OCI-LY7 (cell line): ENCODE measurements at regions not wholly inside any gene's neighbourhood (a gene's known extent, or its start where the extent isn't known, plus 50 kb on each side); places are given as distances from the start of the nearest gene placed in this dataset.

Experiments
- BruUV-seq: library from RNA; stranded (reverse); fragments of 400-500 nt; replicated peaks from 2 replicates; lab custom pipeline; 2021; lab: Mats Ljungman, UMichigan
- CTCF ChIA-PET: fragments of 300-600 bp; sonication (Branson Sonifier 250); formaldehyde crosslinking; loops from one replicate; lab custom pipeline; 2022; ENCODE audit warnings: antibody characterized with exemption; ENCODE audit not compliant: unreplicated experiment; lab: Charles Lee
- POLR2A ChIA-PET: fragments of 300-600 bp; sonication (Branson Sonifier 250); formaldehyde crosslinking; loops from one replicate; lab custom pipeline; 2022; ENCODE audit warnings: antibody characterized with exemption; lab: Charles Lee
- DNase-seq: peaks from one replicate; pipeline ENCODE4 v3.0.0-alpha.2; 2015; ENCODE audit warnings: low spot score
- H2AFZ ChIP-seq: fragments of 200-600 bp; sonication (generic), shearing (Covaris generic); 2 replicates; pipeline ENCODE4 v1.6.1; 2014; ENCODE audit warnings: mild to moderate bottlenecking, antibody characterized with exemption, low read length, moderate library complexity
- H3K27ac ChIP-seq: fragments of 200-600 bp; sonication (generic); 2 replicates; pipeline ENCODE4 v1.5.1; 2014; ENCODE audit warnings: mixed run types, low read depth, mild to moderate bottlenecking, moderate library complexity, low read length, inconsistent platforms; ENCODE audit not compliant: poor library complexity, severe bottlenecking
- H3K36me3 ChIP-seq: fragments of 200-600 bp; sonication (generic); 2 replicates; pipeline ENCODE4 v1.6.1; 2014; ENCODE audit warnings: mild to moderate bottlenecking, antibody characterized with exemption, low read length, moderate library complexity, mixed read lengths; ENCODE audit not compliant: insufficient read depth
- H3K4me1 ChIP-seq: fragments of 200-600 bp; sonication (generic); 2 replicates; pipeline ENCODE4 v1.5.1; 2014; ENCODE audit warnings: mild to moderate bottlenecking, low read length; ENCODE audit not compliant: insufficient read depth, poor library complexity, severe bottlenecking
- H3K4me2 ChIP-seq: fragments of 200-600 bp; sonication (generic); 2 replicates; pipeline ENCODE4 v1.6.1; 2014; ENCODE audit warnings: mild to moderate bottlenecking, low read length
- H3K4me3 ChIP-seq: fragments of 200-600 bp; sonication (generic); 2 replicates; pipeline ENCODE4 v1.5.1; 2014; ENCODE audit warnings: mild to moderate bottlenecking, low read depth, low read length; ENCODE audit not compliant: poor library complexity, severe bottlenecking
- H3K79me2 ChIP-seq: fragments of 200-600 bp; sonication (generic); 2 replicates; pipeline ENCODE4 v1.6.1; 2016; ENCODE audit warnings: low read depth, mild to moderate bottlenecking, low read length, moderate library complexity, mixed read lengths; ENCODE audit not compliant: insufficient read depth
- H3K9me2 ChIP-seq: fragments of 200-600 bp; sonication (generic); 2 replicates; pipeline ENCODE4 v1.6.1; 2016; ENCODE audit warnings: mild to moderate bottlenecking, low read length, mixed read lengths; ENCODE audit not compliant: insufficient read depth
- H3K9me3 ChIP-seq: fragments of 200-600 bp; sonication (generic); 2 replicates; pipeline ENCODE4 v1.6.1; 2014; ENCODE audit warnings: mild to moderate bottlenecking, mixed run types, low read length, mixed read lengths
- H4K20me1 ChIP-seq: fragments of 200-600 bp; sonication (generic); 2 replicates; pipeline ENCODE4 v1.6.1; 2014; ENCODE audit warnings: mild to moderate bottlenecking, antibody characterized with exemption, low read length, moderate library complexity, mixed read lengths; ENCODE audit not compliant: insufficient read depth
- EZH2phosphoT487 ChIP-seq: fragments of 200-600 bp; sonication (generic); IDR thresholded peaks from 2 replicates; pipeline ENCODE4 v1.6.1; 2018; ENCODE audit warnings: low read depth, borderline replicate concordance, mild to moderate bottlenecking, mixed run types, antibody characterized with exemption, low read length, moderate library complexity, mixed read lengths
- intact Hi-C: fragments of 100-400 bp; cut with micrococcal nuclease; formaldehyde crosslinking; loops from one replicate; pipeline ENCODE4 v1.10.0; 2022; ENCODE audit not compliant: unreplicated experiment
- TF ChIP-seq, protein P1 (sequence below): fragments of 200-600 bp; sonication (generic); conservative IDR thresholded peaks from 2 replicates; pipeline ENCODE4 v1.5.1; 2014; ENCODE audit warnings: mild to moderate bottlenecking, antibody characterized with exemption, low read length, moderate library complexity, mixed read lengths

DNA sequence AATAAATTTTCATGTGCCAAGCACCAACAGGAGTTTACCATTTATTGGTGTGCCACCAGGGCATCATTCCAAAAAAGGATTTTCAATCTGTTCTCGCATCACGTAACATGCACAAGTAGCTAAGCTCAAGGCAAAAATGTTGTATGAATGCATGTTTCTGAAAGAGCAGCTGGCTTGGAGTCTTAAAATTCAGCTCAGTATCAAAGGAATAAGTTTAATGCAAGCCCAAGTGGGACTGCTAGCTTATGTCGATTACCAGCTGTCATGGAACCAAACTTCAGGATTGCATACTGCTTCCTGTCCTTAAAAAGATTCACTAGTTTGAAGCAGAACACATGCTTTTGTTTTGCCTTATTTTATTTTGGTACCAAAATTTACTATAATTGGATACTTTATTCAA is 437.0 kb downstream of the FSCB start:
- H4K20me1 ChIP-seq = no peaks in the 10 kb centered on the region
- H3K27ac ChIP-seq = no peak overlapping the region
- TF ChIP-seq, protein P1, sequence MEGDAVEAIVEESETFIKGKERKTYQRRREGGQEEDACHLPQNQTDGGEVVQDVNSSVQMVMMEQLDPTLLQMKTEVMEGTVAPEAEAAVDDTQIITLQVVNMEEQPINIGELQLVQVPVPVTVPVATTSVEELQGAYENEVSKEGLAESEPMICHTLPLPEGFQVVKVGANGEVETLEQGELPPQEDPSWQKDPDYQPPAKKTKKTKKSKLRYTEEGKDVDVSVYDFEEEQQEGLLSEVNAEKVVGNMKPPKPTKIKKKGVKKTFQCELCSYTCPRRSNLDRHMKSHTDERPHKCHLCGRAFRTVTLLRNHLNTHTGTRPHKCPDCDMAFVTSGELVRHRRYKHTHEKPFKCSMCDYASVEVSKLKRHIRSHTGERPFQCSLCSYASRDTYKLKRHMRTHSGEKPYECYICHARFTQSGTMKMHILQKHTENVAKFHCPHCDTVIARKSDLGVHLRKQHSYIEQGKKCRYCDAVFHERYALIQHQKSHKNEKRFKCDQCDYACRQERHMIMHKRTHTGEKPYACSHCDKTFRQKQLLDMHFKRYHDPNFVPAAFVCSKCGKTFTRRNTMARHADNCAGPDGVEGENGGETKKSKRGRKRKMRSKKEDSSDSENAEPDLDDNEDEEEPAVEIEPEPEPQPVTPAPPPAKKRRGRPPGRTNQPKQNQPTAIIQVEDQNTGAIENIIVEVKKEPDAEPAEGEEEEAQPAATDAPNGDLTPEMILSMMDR = no peak
- TF ChIP-seq EZH2phosphoT487 = no peak
- H3K9me3 ChIP-seq = no peaks in the 10 kb centered on the region
- H2AFZ ChIP-seq = no peak overlapping the region
- no peaks in the 10 kb centered on the region for H3K36me3 ChIP-seq
- ChIA-PET CTCF (no interaction called here), POLR2A (no interaction called here)
- no peaks in the 10 kb centered on the region for H3K9me2 ChIP-seq
- intact Hi-C loops = no loop called here
- no peak overlapping the region for H3K4me2 ChIP-seq
- no peaks in the 10 kb centered on the region for H3K4me1 ChIP-seq
- H3K4me3 ChIP-seq = no peak overlapping the region
- no TSS peak for BruUV-seq
- no peak for DNase-seq
- H3K79me2 ChIP-seq = no peaks in the 10 kb centered on the region

DNA sequence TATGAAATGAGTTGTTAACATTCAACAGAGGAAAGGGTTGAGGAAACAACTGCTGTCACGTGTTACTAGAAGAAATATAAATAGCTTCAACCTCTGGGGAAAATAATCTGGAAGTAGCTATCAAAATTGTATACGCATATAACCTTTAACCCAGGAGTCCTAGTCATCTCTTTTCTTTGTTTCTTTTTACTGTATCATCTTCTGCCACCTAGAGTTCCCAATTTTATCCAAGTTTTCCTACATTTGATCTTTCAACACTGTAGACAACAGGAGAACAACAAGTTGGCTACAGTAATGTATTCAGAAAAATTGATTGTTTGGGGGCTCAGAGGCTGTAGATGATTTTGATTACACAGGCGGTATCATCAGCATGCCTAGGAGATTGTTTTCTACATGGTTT is 453.7 kb downstream of the FSCB start:
- no peak overlapping the region for H2AFZ ChIP-seq
- TF ChIP-seq, protein P1 = no peak
- TF ChIP-seq EZH2phosphoT487 = no peak
- no TSS peak for BruUV-seq

DNA sequence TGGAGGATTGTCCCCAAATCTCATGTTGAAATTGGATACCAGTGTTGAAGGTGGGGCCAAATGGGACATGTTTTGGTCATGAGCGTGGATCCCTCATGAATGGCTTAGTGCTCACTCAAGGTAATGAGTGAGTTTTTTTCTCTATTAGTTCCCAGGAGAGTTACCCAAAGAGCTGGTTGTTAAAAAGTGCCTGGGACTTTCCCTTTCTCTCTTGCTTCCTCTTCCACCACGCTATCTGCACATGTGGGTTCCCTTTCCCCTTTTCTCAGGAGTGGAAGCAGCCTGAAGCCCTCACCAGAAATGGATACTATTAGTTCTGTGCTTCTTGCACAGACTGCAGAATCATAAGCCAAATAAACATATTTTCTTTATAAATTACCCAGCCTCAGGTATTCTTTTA is 465.4 kb downstream of the FSCB start:
- intact Hi-C loops = no loop called here
- no peak overlapping the region for H3K4me2 ChIP-seq
- no peaks in the 10 kb centered on the region for H3K4me1 ChIP-seq
- no peak for DNase-seq
- CTCF ChIA-PET = no interaction called here
- no peak overlapping the region for H3K4me3 ChIP-seq
- H2AFZ ChIP-seq = no peak overlapping the region
- TF ChIP-seq, protein P1 = no peak
- no peaks in the 10 kb centered on the region for H3K9me2 ChIP-seq
- H3K36me3 ChIP-seq = no peaks in the 10 kb centered on the region
- H4K20me1 ChIP-seq = no peaks in the 10 kb centered on the region
- no peak overlapping the region for H3K27ac ChIP-seq
- H3K79me2 ChIP-seq = no peaks in the 10 kb centered on the region
- no TSS peak for BruUV-seq
- no peaks in the 10 kb centered on the region for H3K9me3 ChIP-seq
- POLR2A ChIA-PET = no interaction called here

More for the DNA sequence above, 453.7 kb downstream of the FSCB start:
- Histone ChIP-seq H3K4me1 (no peaks in the 10 kb centered on the region), H3K4me3 (no peak overlapping the region), H3K27ac (no peak overlapping the region), H3K9me3 (no peaks in the 10 kb centered on the region), H3K79me2 (no peaks in the 10 kb centered on the region), H3K9me2 (no peaks in the 10 kb centered on the region), H4K20me1 (no peaks in the 10 kb centered on the region), H3K36me3 (no peaks in the 10 kb centered on the region), H3K4me2 (no peak overlapping the region)
- DNase-seq = no peak
- ChIA-PET POLR2A (interaction anchor here (0.5 kb wide), 1 partner anchor 55 kb away, joined by 3 read pairs; no protein-coding TSS in a partner anchor), CTCF (no interaction called here)
- intact Hi-C loops = no loop called here
